ENCODE measurements at regions not wholly inside any gene's neighbourhood (a gene's known extent, or its start where the extent isn't known, plus 50 kb on each side); places are given as distances from the start of the nearest gene placed in this dataset.
A peak's percentile ranks its signal among the peaks of the same experiment; 100 is the strongest.
"Not testable (repeated sequence)": the region's sequence is repeated elsewhere in the genome, so short reads cannot be mapped to it uniquely, and the experiment has no call there.

DNA sequence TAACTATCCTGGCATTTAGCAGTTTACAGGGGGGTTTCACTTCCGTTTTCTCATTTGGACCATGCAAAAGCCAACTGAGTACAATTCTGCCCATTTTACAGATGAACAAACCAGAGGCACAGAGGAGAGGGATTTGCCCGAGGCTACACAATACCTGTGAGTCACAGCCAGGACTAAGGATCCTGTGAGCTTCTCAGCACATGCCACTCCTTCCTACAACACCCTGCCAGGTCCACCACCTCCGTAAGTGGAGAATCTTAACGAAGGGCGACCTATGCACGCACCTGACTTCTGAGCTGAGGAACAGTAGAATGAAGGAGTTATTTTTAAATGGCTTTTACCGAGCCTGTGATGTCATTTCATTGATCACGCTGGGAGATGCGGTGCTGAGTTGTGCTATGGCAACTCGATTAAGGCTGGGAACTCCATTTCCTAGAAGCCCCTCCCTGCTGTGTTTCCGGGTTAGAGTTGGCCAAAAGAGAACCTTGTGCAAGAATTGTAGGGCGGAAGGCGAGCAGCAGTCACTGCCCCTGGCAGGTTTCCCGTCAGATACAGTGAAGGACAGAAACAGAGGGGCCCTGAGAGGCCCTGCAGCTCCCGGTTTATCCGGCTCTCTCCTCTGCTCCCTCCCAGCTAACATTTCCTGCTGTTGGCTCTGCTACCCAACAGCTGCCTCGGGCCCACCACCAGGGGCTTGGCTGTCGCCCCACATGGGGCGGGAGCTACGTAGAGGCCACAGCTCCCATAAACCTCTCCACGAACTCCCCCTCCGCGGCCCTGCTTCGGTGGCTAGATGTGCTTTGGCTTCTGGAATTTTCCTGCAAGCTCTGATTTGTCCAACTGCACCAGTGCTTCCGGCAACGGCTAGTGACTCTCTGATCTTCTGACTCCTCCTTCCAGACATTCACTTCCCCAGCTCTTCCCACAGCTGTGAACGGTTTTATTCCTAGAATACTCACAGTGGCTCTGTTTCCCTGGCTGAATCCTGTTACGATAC is 75.1 kb upstream of the USP9X start:
- Mint-ChIP-seq H3K36me3 (ENCODE audit: low read depth, unreplicated experiment) (no peaks in the 10 kb centered on the region), H3K27me3 (ENCODE audit: unreplicated experiment) (peaks cover 13% of the 10 kb centered on the region)

DNA sequence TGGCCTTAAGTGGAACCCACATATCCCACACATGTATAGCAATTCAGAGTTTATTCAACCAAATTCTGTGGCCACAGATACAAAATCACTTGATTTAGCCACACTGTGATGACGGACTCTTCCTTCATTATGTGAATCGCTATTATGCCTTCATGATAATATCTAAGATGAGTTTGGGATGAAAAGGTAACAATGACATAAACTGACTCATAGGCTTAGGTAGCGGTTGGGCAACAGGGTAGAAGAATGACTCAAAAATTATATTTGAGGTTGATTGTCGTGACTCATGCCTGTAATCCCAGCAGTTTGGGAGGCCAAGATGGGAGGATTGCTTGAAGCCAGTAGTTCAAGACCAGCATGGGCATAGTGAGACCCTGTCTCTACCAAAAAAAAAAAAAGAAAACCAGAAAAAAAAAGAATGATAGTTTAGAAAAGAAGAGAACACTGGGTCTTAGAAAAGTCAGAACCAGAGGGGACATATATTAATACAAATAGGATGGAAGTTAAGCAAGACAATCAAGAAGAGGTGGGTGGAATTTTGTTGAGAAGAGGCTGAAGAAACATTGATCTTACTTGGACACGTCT is 70.4 kb upstream of the USP9X start:
- Mint-ChIP-seq H3K27me3 (ENCODE audit: unreplicated experiment) (peaks cover 5% of the 10 kb centered on the region), H3K4me1 (ENCODE audit: unreplicated experiment) (peaks cover 10% of the 10 kb centered on the region)

More for the DNA sequence above, 75.1 kb upstream of the USP9X start:
- H3K27ac Mint-ChIP-seq (ENCODE audit: unreplicated experiment) = peak overlapping the region; percentile 88
- no peak for TF ChIP-seq CTCF (IDR thresholded peaks at IDR 0.05; ENCODE audit: unreplicated experiment)
- H3K4me3 Mint-ChIP-seq (ENCODE audit: unreplicated experiment) = peak overlapping the region; percentile 37
- no peaks in the 10 kb centered on the region for H3K9me3 Mint-ChIP-seq (ENCODE audit: unreplicated experiment)
- H3K4me1 Mint-ChIP-seq (ENCODE audit: unreplicated experiment) = peaks cover 18% of the 10 kb centered on the region
- DNase-seq (ENCODE audit: low spot score) = peak; percentile 38

DNA sequence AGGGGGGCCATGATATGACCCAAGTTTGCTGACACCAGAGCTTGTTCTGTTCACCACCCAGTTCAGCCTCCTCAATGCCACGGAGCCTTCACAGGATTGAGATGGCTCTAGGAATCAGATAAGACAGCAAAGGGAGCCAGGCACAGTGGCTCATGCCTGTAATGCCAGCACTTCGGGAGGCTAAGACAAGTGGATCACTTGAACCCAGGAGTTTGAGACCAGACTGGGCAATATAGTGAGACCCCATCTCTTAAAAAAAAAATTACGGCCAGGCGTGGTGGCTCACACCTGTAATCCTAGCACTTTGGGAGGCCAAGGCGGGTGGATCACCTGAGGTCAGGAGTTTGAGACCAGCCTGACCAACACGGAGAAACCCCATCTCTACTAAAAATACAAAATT is 67.5 kb upstream of the USP9X start:
- H3K4me3 Mint-ChIP-seq (ENCODE audit: unreplicated experiment); H3K9me3 Mint-ChIP-seq (ENCODE audit: unreplicated experiment); DNase-seq (ENCODE audit: low spot score); H3K4me1 Mint-ChIP-seq (ENCODE audit: unreplicated experiment); H3K27me3 Mint-ChIP-seq (ENCODE audit: unreplicated experiment); H3K27ac Mint-ChIP-seq (ENCODE audit: unreplicated experiment); H3K36me3 Mint-ChIP-seq (ENCODE audit: low read depth, unreplicated experiment): not testable (repeated sequence)

More for the DNA sequence above, 70.4 kb upstream of the USP9X start:
- Mint-ChIP-seq H3K4me3 (ENCODE audit: unreplicated experiment) (no peak overlapping the region), H3K36me3 (ENCODE audit: low read depth, unreplicated experiment) (no peaks in the 10 kb centered on the region), H3K27ac (ENCODE audit: unreplicated experiment) (no peak overlapping the region), H3K9me3 (ENCODE audit: unreplicated experiment) (no peaks in the 10 kb centered on the region)
- no peak for TF ChIP-seq CTCF (IDR thresholded peaks at IDR 0.05; ENCODE audit: unreplicated experiment)
- DNase-seq (ENCODE audit: low spot score) = no peak

DNA sequence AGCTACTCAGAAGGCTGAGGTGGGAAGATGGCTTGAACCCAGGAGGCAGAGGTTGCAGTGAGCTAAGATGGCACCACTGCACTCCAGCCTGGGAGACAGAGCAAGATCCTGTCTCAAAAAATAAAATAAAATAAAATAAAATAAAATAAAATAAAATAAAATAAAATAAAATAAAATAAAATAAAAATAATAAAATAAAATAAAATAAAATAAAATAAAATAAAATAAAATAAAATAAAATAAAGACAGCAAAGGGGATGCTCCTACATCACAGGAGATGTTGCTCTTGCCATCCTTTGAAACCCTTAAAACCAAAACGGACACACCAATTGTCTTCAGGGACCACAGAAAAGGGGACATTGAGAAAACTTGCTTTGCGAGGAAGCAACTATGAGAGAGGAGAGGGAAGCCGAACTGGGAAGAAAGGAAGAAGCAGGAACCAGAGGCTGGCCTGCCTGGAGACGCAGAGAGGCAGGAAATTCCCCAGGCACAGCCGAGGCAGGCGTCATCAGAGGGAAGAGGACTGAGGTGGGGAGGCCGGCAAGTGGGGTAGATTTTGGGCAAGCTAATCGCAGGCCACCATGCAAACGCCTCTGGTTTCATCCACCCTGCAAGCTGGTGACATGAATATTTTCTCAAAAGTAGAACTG is 66.7 kb upstream of the USP9X start:
- not testable (repeated sequence) for H3K4me3 Mint-ChIP-seq (ENCODE audit: unreplicated experiment); H3K27me3 Mint-ChIP-seq (ENCODE audit: unreplicated experiment); H3K4me1 Mint-ChIP-seq (ENCODE audit: unreplicated experiment); H3K36me3 Mint-ChIP-seq (ENCODE audit: low read depth, unreplicated experiment); H3K9me3 Mint-ChIP-seq (ENCODE audit: unreplicated experiment)
- DNase-seq (ENCODE audit: low spot score) = peak; percentile 5
- peak overlapping the region; percentile 61 for H3K27ac Mint-ChIP-seq (ENCODE audit: unreplicated experiment)

- Mint-ChIP-seq H3K9me3 (ENCODE audit: unreplicated experiment) (no peaks in the 10 kb centered on the region), H3K4me1 (ENCODE audit: unreplicated experiment) (peaks cover 5% of the 10 kb centered on the region), H3K4me3 (ENCODE audit: unreplicated experiment) (no peak overlapping the region), H3K36me3 (ENCODE audit: low read depth, unreplicated experiment) (no peaks in the 10 kb centered on the region), H3K27me3 (ENCODE audit: unreplicated experiment) (no peaks in the 10 kb centered on the region), H3K27ac (ENCODE audit: unreplicated experiment) (no peak overlapping the region)
- DNase-seq (ENCODE audit: low spot score) = no peak
- TF ChIP-seq CTCF (IDR thresholded peaks at IDR 0.05; ENCODE audit: unreplicated experiment) = no peak
Measured at GRCh38 chrX:41019041-41019392, 66.2 kb upstream of the USP9X start.
